GM19238 (cell line): ENCODE measurements at regions not wholly inside any gene's neighbourhood (a gene's known extent, or its start where the extent isn't known, plus 50 kb on each side); places are given as distances from the start of the nearest gene placed in this dataset.

ENCODE experiments used
- DNase-seq: peaks from one replicate; pipeline ENCODE4 v3.0.0; 2011; ENCODE audit warnings: low spot score; ENCODE audit not compliant: insufficient read length

GRCh38 chr11:116698080-116698479 is 74.7 kb downstream of the BUD13 start:
- no peak for DNase-seq

- no peak for DNase-seq
Observed at GRCh38 chr11:116697639-116698038, 75.1 kb downstream of the BUD13 start.

- no peak for DNase-seq
Observed at GRCh38 chr11:116697011-116697410, 75.8 kb downstream of the BUD13 start.

GRCh38 chr11:116696381-116696941 is 76.3 kb downstream of the BUD13 start:
- DNase-seq, result no peak

GRCh38 chr11:116695657-116696254 is 77.0 kb downstream of the BUD13 start:
- no peak for DNase-seq

GRCh38 chr11:116694815-116695590 is 77.8 kb downstream of the BUD13 start:
- no peak for DNase-seq

- DNase-seq, result no peak
Observed at GRCh38 chr11:116694349-116694725, 78.5 kb downstream of the BUD13 start.

GRCh38 chr11:116693593-116694348 is 79.0 kb downstream of the BUD13 start:
- DNase-seq, result no peak

GRCh38 chr11:116693102-116693570 is 79.7 kb downstream of the BUD13 start:
- DNase-seq, result no peak

GRCh38 chr11:116692318-116693101 is 80.3 kb downstream of the BUD13 start:
- no peak for DNase-seq

- DNase-seq, result peak; percentile 74
Observed at GRCh38 chr11:116691771-116692177, 81.0 kb downstream of the BUD13 start.

- no peak for DNase-seq
Observed at GRCh38 chr11:116690611-116691010, 82.2 kb downstream of the BUD13 start.

- DNase-seq, result no peak
Observed at GRCh38 chr11:116689413-116690127, 83.2 kb downstream of the BUD13 start.

- DNase-seq, result no peak
Observed at GRCh38 chr11:116688202-116688540, 84.6 kb downstream of the BUD13 start.

- DNase-seq, result no peak
Observed at GRCh38 chr11:116687458-116688201, 85.2 kb downstream of the BUD13 start.

GRCh38 chr11:116686866-116687265 is 85.9 kb downstream of the BUD13 start:
- no peak for DNase-seq

- DNase-seq, result no peak
Observed at GRCh38 chr11:116683982-116684381, 88.8 kb downstream of the BUD13 start.

- no peak for DNase-seq
Observed at GRCh38 chr11:116680349-116681125, 92.2 kb downstream of the BUD13 start.

GRCh38 chr11:116678887-116679286 is 93.9 kb downstream of the BUD13 start:
- no peak for DNase-seq
